Suppressor macrophage (primary cell): ENCODE measurements at regions not wholly inside any gene's neighbourhood (a gene's known extent, or its start where the extent isn't known, plus 50 kb on each side); places are given as distances from the start of the nearest gene placed in this dataset.
"Not testable (repeated sequence)": the region's sequence is repeated elsewhere in the genome, so short reads cannot be mapped to it uniquely, and the experiment has no call there.

Experiments used
- DNase-seq, 4 experiments: peaks; one replicate each; pipeline ENCODE4 v3.0.0-alpha.2; 2020 to 2022

GRCh38 chr13:46463719-46464118 is 76.7 kb upstream of the RUBCNL start:
- no peak for DNase-seq

DNA sequence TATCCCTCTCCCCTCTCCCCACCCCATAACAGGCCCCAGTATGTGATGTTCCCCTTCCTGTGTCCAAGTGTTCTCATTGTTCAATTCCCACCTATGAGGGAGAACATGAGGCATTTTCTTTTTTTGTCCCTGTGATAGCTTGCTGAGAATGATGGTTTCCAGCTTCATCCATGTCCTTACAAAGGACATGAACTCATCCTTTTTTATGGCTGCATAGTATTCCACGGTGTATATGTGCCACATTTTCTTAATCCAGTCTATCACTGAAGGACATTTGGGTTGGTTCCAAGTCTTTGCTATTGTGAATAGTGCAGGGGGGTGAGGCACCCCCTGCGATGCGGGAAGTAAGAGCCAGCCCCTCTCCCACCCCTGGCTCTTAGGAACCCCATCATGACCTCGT is 73.2 kb upstream of the RUBCNL start:
- not testable (repeated sequence) for DNase-seq

GRCh38 chr13:46457255-46457654 is 70.2 kb upstream of the RUBCNL start:
- not testable (repeated sequence) for DNase-seq

DNA sequence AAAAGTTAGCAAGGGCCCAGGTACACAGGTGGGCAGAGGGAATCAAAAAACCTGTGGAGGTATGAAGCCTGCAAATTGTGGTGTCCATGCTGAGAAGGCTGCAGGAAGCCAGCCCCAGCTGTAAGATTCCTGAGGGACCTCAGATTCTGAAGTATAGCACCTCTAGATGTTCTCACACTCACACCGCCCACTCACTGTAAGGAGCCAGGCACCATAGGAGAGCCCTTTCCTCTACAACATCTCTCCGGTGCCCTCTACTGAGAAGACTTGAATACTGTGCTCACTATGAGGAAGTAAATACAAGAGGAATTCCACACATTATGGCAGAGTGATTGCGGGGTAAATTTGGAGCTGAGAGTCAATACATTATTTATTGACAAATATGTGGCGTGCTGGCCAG is 68.9 kb upstream of the RUBCNL start:
- peak; percentile 68 to 92 (median 79) for DNase-seq

DNA sequence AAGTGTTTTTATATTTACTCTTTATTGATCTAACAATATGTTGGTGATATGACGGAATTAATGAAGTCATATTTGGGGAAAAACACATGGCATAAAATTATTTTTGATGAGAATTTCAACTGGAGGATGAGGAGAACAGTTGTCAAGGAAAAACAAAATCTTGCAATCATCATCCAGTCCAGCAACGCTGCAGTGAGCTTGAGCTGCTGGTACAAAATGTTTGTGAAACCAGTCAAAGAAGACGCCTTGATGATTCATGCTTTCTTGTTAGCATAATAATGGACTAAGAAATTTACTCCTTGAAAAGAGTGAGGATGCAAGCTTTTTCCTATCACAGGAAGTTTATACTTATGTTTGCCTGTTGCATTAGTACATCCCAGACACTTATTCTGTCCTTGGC is 64.1 kb upstream of the RUBCNL start:
- not testable (repeated sequence) for DNase-seq

DNA sequence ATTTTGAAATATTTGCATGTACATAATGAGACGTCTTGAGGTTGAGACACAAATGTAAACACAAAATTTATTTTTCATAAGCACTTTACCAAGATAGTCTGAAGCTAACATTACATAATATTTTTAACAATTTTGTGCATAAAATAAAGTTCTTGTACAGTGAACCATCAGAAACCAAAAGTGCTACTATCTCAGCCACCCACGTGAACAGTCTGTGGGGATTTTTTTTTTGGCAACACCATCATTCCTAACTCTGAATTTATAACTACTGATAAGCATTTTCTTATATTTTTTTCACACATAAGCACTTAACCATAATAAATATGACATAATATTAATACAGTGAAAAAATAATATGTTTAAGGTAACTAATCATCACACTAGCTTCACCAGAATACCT is 62.9 kb upstream of the RUBCNL start:
- DNase-seq, result not testable (repeated sequence)

DNA sequence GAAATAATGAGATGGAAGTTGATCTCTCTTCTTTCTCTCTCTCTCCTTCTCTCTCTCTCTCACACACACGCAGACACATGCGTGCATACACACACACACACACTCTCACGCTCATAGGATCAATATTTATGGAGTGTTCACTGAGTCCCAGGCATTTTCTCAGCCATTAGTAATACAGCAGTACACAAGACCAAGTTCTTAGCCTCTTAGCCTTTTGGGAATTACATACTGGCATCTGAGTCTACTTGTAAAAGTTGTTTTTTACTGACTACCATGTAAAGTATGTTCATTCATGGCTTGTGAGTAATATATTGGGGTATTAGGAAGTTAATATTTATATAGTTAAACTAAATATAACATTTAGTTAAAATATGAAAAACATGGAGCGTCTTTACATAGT is 61.1 kb upstream of the RUBCNL start:
- DNase-seq, result not testable (repeated sequence)

DNA sequence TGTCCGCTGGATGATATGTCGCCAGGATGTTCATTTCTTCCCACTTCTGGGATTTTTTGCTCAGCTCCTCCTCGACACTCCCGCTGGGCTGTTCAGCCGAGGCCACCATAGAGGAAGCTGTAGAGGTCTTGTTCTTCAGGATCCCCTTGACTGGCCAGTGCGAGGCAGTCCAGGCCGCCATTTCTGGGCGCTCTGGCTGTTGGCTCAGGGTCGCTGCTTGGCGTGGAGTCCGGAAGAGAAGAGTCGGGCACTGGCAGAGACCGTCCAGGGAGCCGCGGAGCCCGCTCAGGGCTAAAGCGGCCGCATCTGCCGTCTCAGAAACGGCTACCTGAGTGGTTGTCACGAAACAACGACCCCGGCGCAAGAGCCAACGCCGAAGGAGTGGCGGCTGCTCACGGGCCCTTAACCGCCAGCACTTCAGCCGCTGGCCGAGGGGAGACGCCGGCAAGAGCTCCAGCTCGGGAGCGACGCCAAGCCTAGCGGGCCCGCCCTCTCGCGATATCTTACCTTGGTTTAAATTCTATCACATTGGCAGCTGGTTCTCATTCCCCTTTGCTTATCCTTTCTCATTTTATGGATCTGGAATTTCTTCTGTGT is 50.9 kb upstream of the RUBCNL start:
- DNase-seq, result peak in 1 of 4 experiments; percentile 2
